ENCODE measurements at regions not wholly inside any gene's neighbourhood (a gene's known extent, or its start where the extent isn't known, plus 50 kb on each side); places are given as distances from the start of the nearest gene placed in this dataset.
A peak's percentile ranks its signal among the peaks of the same experiment; 100 is the strongest.
"Not testable (repeated sequence)": the region's sequence is repeated elsewhere in the genome, so short reads cannot be mapped to it uniquely, and the experiment has no call there.

- not testable (repeated sequence) for DNase-seq
Observed at GRCh38 chr20:1742049-1742434, 84.5 kb upstream of the SIRPG start.

- peak; percentile 81 for DNase-seq
Observed at GRCh38 chr20:1741309-1742048, 83.9 kb upstream of the SIRPG start.

- DNase-seq, result no peak
Observed at GRCh38 chr20:1737134-1737533, 79.6 kb upstream of the SIRPG start.

- DNase-seq, result no peak
Observed at GRCh38 chr20:1735417-1736089, 78.0 kb upstream of the SIRPG start.

GRCh38 chr20:1734269-1734858, 76.8 kb upstream of the SIRPG start:
- DNase-seq, result peak; percentile 66

- not testable (repeated sequence) for DNase-seq
Observed at GRCh38 chr20:1731828-1732375, 74.3 kb upstream of the SIRPG start.

GRCh38 chr20:1730981-1731711, 73.6 kb upstream of the SIRPG start:
- not testable (repeated sequence) for DNase-seq

GRCh38 chr20:1727303-1727702, 69.7 kb upstream of the SIRPG start:
- DNase-seq, result not testable (repeated sequence)

- no peak for DNase-seq
Observed at GRCh38 chr20:1724901-1725300, 67.3 kb upstream of the SIRPG start.

GRCh38 chr20:1722513-1723050, 65.0 kb upstream of the SIRPG start:
- DNase-seq, result no peak

- no peak for DNase-seq
Observed at GRCh38 chr20:1721687-1722512, 64.3 kb upstream of the SIRPG start.

- DNase-seq, result no peak
Observed at GRCh38 chr20:1720845-1721475, 63.4 kb upstream of the SIRPG start.

GRCh38 chr20:1720226-1720625, 62.6 kb upstream of the SIRPG start:
- no peak for DNase-seq

- no peak for DNase-seq
Observed at GRCh38 chr20:1718604-1719384, 61.2 kb upstream of the SIRPG start.

GRCh38 chr20:1712634-1713624, 55.4 kb upstream of the SIRPG start:
- peak; percentile 44 for DNase-seq

- DNase-seq, result peak; percentile 87
Observed at GRCh38 chr20:1711826-1712601, 54.4 kb upstream of the SIRPG start.

- no peak for DNase-seq
Observed at GRCh38 chr20:1711266-1711665, 53.7 kb upstream of the SIRPG start.

GRCh38 chr20:1710484-1710883, 52.9 kb upstream of the SIRPG start:
- DNase-seq, result no peak

Data from hematopoietic multipotent progenitor cell treated with erythropoietin and hydrocortisone succinate and interleukin-3 and kit ligand, for 4 days (in vitro differentiated cells).